ENCODE measurements at regions not wholly inside any gene's neighbourhood (a gene's known extent, or its start where the extent isn't known, plus 50 kb on each side); places are given as distances from the start of the nearest gene placed in this dataset.

GRCh38 chr6:98254624-98255023, 579.8 kb upstream of the POU3F2 start:
- 85 to 87% methylated on average over 3 of the region's 3 CpGs for WGBS, 2 donors (ENCODE audit: low coverage in 1 of 2)
- H3K36me3 ChIP-seq = no peaks in the 10 kb centered on the region
- TF ChIP-seq POLR2A (IDR thresholded peaks at IDR 0.05) = no peak
- TF ChIP-seq POLR2AphosphoS5 (IDR thresholded peaks at IDR 0.05) = no peak
- TF ChIP-seq CTCF (IDR thresholded peaks at IDR 0.05) = no peak
- no peak for TF ChIP-seq EP300 (IDR thresholded peaks at IDR 0.05)

GRCh38 chr6:98260382-98260781, 574.0 kb upstream of the POU3F2 start:
- Histone ChIP-seq H3K9me3 (no peaks in the 10 kb centered on the region), H3K36me3 (no peaks in the 10 kb centered on the region), H3K4me3 (no peak overlapping the region), H3K27me3 (no peaks in the 10 kb centered on the region), H3K27ac (no peak overlapping the region), H3K4me1 (no peaks in the 10 kb centered on the region)
- ATAC-seq = no peak
- 90 to 91% methylated on average over 2 of the region's 2 CpGs for WGBS, 2 donors (ENCODE audit: low coverage in 1 of 2)
- TF ChIP-seq CTCF (IDR thresholded peaks at IDR 0.05) = no peak
- no peak for TF ChIP-seq POLR2AphosphoS5 (IDR thresholded peaks at IDR 0.05)
- no peak for TF ChIP-seq EP300 (IDR thresholded peaks at IDR 0.05)
- TF ChIP-seq POLR2A (IDR thresholded peaks at IDR 0.05) = no peak

More at GRCh38 chr6:98254624-98255023, 579.8 kb upstream of the POU3F2 start:
- no peak overlapping the region for H3K27ac ChIP-seq
- H3K4me1 ChIP-seq = no peaks in the 10 kb centered on the region
- H3K4me3 ChIP-seq = no peak overlapping the region
- ATAC-seq = no peak
- no peaks in the 10 kb centered on the region for H3K9me3 ChIP-seq
- H3K27me3 ChIP-seq = no peaks in the 10 kb centered on the region

- Histone ChIP-seq H3K27ac (no peak overlapping the region), H3K4me3 (no peak overlapping the region), H3K4me1 (no peaks in the 10 kb centered on the region), H3K9me3 (no peaks in the 10 kb centered on the region), H3K27me3 (no peaks in the 10 kb centered on the region), H3K36me3 (no peaks in the 10 kb centered on the region)
- ATAC-seq = no peak
- TF ChIP-seq CTCF (IDR thresholded peaks at IDR 0.05) (no peak), POLR2AphosphoS5 (IDR thresholded peaks at IDR 0.05) (no peak), POLR2A (IDR thresholded peaks at IDR 0.05) (no peak), EP300 (IDR thresholded peaks at IDR 0.05) (no peak)
- WGBS, 2 donors (ENCODE audit: low coverage in 1 of 2) = 70 to 100% methylated on average over 1 to 2 of the region's 8 CpGs
These were observed 562.3 kb upstream of the POU3F2 start for GRCh38 chr6:98272060-98272459.

DNA sequence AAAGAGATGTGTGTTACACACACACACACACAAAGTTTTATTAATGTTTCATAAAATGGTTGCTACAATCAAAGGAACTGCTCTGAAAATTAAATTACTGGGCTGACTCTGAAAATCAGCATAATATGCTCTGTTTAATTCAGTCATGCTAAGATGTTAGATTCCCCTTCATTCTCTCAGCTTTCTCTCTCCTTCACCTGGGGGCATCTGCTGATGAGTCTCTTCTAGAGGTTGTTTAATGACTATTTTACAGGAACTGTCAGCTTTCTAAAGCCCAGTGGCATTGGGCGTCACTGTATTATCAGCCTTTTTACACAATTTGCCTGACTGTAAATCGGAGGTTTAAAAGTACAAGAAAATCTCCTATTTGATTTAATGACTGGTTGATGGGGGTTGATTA, 559.7 kb upstream of the POU3F2 start:
- ATAC-seq = no peak
- H3K36me3 ChIP-seq = no peaks in the 10 kb centered on the region
- 15 to 17% methylated on average over 2 of the region's 2 CpGs for WGBS, 2 donors (ENCODE audit: low coverage in 1 of 2)
- H3K27ac ChIP-seq = no peak overlapping the region
- no peak for TF ChIP-seq CTCF (IDR thresholded peaks at IDR 0.05)
- no peak for TF ChIP-seq POLR2AphosphoS5 (IDR thresholded peaks at IDR 0.05)
- TF ChIP-seq EP300 (IDR thresholded peaks at IDR 0.05) = no peak
- H3K4me3 ChIP-seq = no peak overlapping the region
- no peaks in the 10 kb centered on the region for H3K27me3 ChIP-seq
- H3K9me3 ChIP-seq = no peaks in the 10 kb centered on the region
- H3K4me1 ChIP-seq = no peaks in the 10 kb centered on the region

- H3K4me1 ChIP-seq = no peaks in the 10 kb centered on the region
These were observed 553.9 kb upstream of the POU3F2 start for GRCh38 chr6:98280492-98280891.

More at GRCh38 chr6:98280492-98280891, 553.9 kb upstream of the POU3F2 start:
- Histone ChIP-seq H3K9me3 (no peaks in the 10 kb centered on the region), H3K36me3 (no peaks in the 10 kb centered on the region), H3K27me3 (no peaks in the 10 kb centered on the region), H3K4me3 (no peak overlapping the region), H3K27ac (no peak overlapping the region)
- no peak for TF ChIP-seq POLR2A (IDR thresholded peaks at IDR 0.05)
- no peak for TF ChIP-seq POLR2AphosphoS5 (IDR thresholded peaks at IDR 0.05)
- no peak for TF ChIP-seq CTCF (IDR thresholded peaks at IDR 0.05)
- TF ChIP-seq EP300 (IDR thresholded peaks at IDR 0.05) = no peak
- ATAC-seq = no peak

All from gastroesophageal sphincter (tissue), 4 donors.